HCT116 (cell line): ENCODE measurements at regions not wholly inside any gene's neighbourhood (a gene's known extent, or its start where the extent isn't known, plus 50 kb on each side); places are given as distances from the start of the nearest gene placed in this dataset.

Experiments
- ATAC-seq: fragments of 200-7000 bp; cut with Tn5 transposase; 2 replicates; pipeline ENCODE4 v1.9.1; 2020; ENCODE audit warnings: mild to moderate bottlenecking, moderate library complexity
- BruUV-seq: library from RNA; stranded (reverse); fragments of 400-500 nt; replicated peaks from 2 replicates; lab custom pipeline; 2021; lab: Mats Ljungman, UMichigan
- CTCF ChIA-PET: fragments of 300-600 bp; sonication (Branson Sonifier 250); formaldehyde crosslinking; loops from one replicate; lab custom pipeline; 2021; ENCODE audit warnings: antibody characterized with exemption; lab: Charles Lee
- POLR2A ChIA-PET: fragments of 300-600, 350-600 bp; sonication (Branson Sonifier 250); formaldehyde crosslinking; loops from one replicate; lab custom pipeline; 2021; ENCODE audit warnings: antibody characterized with exemption; lab: Charles Lee
- RAD21 ChIA-PET, 2 experiments: fragments of 300-600 bp; sonication (Branson Sonifier 250); formaldehyde crosslinking; loops; one replicate each; lab custom pipeline; 2023; ENCODE audit warnings: low total read pairs in 2 of 2; ENCODE audit not compliant: uncharacterized antibody in 2 of 2, unreplicated experiment in 2 of 2, low non-redundant PET in 1 of 2; lab: Charles Lee
- DNase-seq: peaks from one replicate; pipeline ENCODE4 v3.0.0-alpha.2; 2010; ENCODE audit warnings: low read depth, low spot score
- H2AFZ ChIP-seq: fragments of 200-600 bp; shearing (Covaris generic), sonication (generic); 2 replicates; pipeline ENCODE4 v1.6.1; 2017; ENCODE audit warnings: low read depth, mixed run types, mixed read lengths, antibody characterized with exemption, low read length; ENCODE audit not compliant: poor library complexity, severe bottlenecking
- H3K27ac ChIP-seq: 2 replicates; pipeline ENCODE4 v1.5.1; 2012; ENCODE audit warnings: low read depth, low read length
- H3K27me3 ChIP-seq: fragments of 200-600 bp; sonication (generic); 2 replicates; pipeline ENCODE4 v1.6.1; 2016; ENCODE audit warnings: mixed run types, low read length, mixed read lengths; ENCODE audit not compliant: insufficient read depth
- H3K36me3 ChIP-seq, 2 experiments: fragments of 200-500 bp in 1 of 2; fragments of 200-600 bp in 1 of 2; sonication (Bioruptor generic) in 1 of 2; sonication (generic) in 1 of 2; 2 replicates each; pipeline versions ENCODE4 v1.5.1 to v1.6.1; 2014 to 2016; ENCODE audit warnings: low read length in 2 of 2, inconsistent platforms in 1 of 2, mixed read lengths in 1 of 2, mixed run types in 1 of 2; ENCODE audit not compliant: insufficient read depth in 2 of 2, control insufficient read depth in 1 of 2
- H3K4me1 ChIP-seq, 2 experiments: fragments of 200-600 bp in 1 of 2; sonication (generic) in 1 of 2; 2 replicates each; pipeline versions ENCODE4 v1.5.1 to v1.6.1; 2012 to 2017; ENCODE audit warnings: low read length in 2 of 2, inconsistent platforms in 1 of 2, mild to moderate bottlenecking in 1 of 2, mixed read lengths in 1 of 2, mixed run types in 1 of 2, moderate library complexity in 1 of 2; ENCODE audit not compliant: insufficient read depth in 2 of 2, control insufficient read depth in 1 of 2
- H3K4me2 ChIP-seq: fragments of 200-600 bp; sonication (generic); 2 replicates; pipeline ENCODE4 v1.6.1; 2017; ENCODE audit warnings: mixed run types, low read length, mixed read lengths
- H3K4me3 ChIP-seq, 2 experiments: fragments of 200-600 bp in 1 of 2; sonication (generic) in 1 of 2; replicated peaks in 1 of 2; 2 replicates each; pipeline ENCODE4 v1.5.1; 2011 to 2016; ENCODE audit warnings: low read length in 2 of 2, control low read depth in 1 of 2, low read depth in 1 of 2, mild to moderate bottlenecking in 1 of 2, mixed read lengths in 1 of 2, mixed run types in 1 of 2
- H3K79me2 ChIP-seq: fragments of 200-600 bp; sonication (generic); 2 replicates; pipeline ENCODE4 v1.6.1; 2017; ENCODE audit warnings: mild to moderate bottlenecking, mixed run types, low read length, moderate library complexity, mixed read lengths; ENCODE audit not compliant: insufficient read depth
- H3K9ac ChIP-seq: fragments of 200-600 bp; sonication (generic); 2 replicates; pipeline ENCODE4 v1.6.1; 2016; ENCODE audit warnings: low read length, mixed read lengths
- H3K9me2 ChIP-seq: fragments of 200-600 bp; sonication (generic), shearing (Covaris generic); 2 replicates; pipeline ENCODE4 v1.6.1; 2017; ENCODE audit warnings: mixed run types, mild to moderate bottlenecking, moderate library complexity; ENCODE audit not compliant: insufficient read depth
- H3K9me3 ChIP-seq, 2 experiments: fragments of 200-500 bp in 1 of 2; fragments of 200-600 bp in 1 of 2; sonication (Bioruptor generic) in 1 of 2; sonication (generic) in 1 of 2; 2 replicates each; pipeline ENCODE4 v1.6.1; 2014 to 2017; ENCODE audit warnings: low read length in 2 of 2, mixed read lengths in 2 of 2, inconsistent platforms in 1 of 2, low read depth in 1 of 2, mild to moderate bottlenecking in 1 of 2, mixed run types in 1 of 2, moderate library complexity in 1 of 2; ENCODE audit not compliant: control insufficient read depth in 1 of 2, insufficient read depth in 1 of 2
- H4K20me1 ChIP-seq: fragments of 200-600 bp; sonication (generic), shearing (Covaris generic); 2 replicates; pipeline ENCODE4 v1.6.1; 2017; ENCODE audit warnings: mixed run types, mild to moderate bottlenecking, moderate library complexity; ENCODE audit not compliant: insufficient read depth
- ATF3 ChIP-seq: IDR thresholded peaks from 2 replicates; pipeline ENCODE4 v1.6.1; 2012
- CEBPB ChIP-seq: IDR thresholded peaks from 2 replicates; pipeline ENCODE4 v1.6.1; 2012; ENCODE audit warnings: low read depth
- CTCF ChIP-seq, 3 experiments: fragments of 200-600 bp in 1 of 3; sonication (generic) in 1 of 3; IDR thresholded peaks in 2 of 3; conservative IDR thresholded peaks in 1 of 3; 2 replicates each; pipeline ENCODE4 v1.5.1; 2012 to 2017; ENCODE audit warnings: low read depth in 2 of 3, low read length in 2 of 3, antibody characterized with exemption in 1 of 3, borderline replicate concordance in 1 of 3, control low read depth in 1 of 3, mild to moderate bottlenecking in 1 of 3, mixed read lengths in 1 of 3, mixed run types in 1 of 3, moderate library complexity in 1 of 3; ENCODE audit not compliant: insufficient read depth in 1 of 3
- EGR1 ChIP-seq: IDR thresholded peaks from 2 replicates; pipeline ENCODE4 v1.6.1; 2012; ENCODE audit warnings: low read depth
- SIN3A ChIP-seq: IDR thresholded peaks from 2 replicates; pipeline ENCODE4 v1.6.1; 2012; ENCODE audit warnings: low read depth
- SP1 ChIP-seq: IDR thresholded peaks from 2 replicates; pipeline ENCODE4 v1.6.1; 2012; ENCODE audit warnings: low read depth
- SRF ChIP-seq: IDR thresholded peaks from 2 replicates; pipeline ENCODE4 v1.6.1; 2012; ENCODE audit warnings: low read depth
- ZBTB33 ChIP-seq: IDR thresholded peaks from 2 replicates; pipeline ENCODE4 v1.6.1; 2011; ENCODE audit warnings: mild to moderate bottlenecking, low read length, moderate library complexity; ENCODE audit not compliant: insufficient replicate concordance; ENCODE audit errors: extremely low read depth
- ZFX ChIP-seq: fragments of 450-650 bp; IDR thresholded peaks from 2 replicates; pipeline ENCODE4 v1.6.1; 2017
- ZNF274 ChIP-seq: fragments of 200-500 bp; sonication (Bioruptor generic); IDR thresholded peaks from 2 replicates; pipeline ENCODE4 v1.6.1; 2014; ENCODE audit warnings: mild to moderate bottlenecking, low read depth, low read length, inconsistent platforms
- intact Hi-C: fragments of 100-400 bp; cut with micrococcal nuclease; formaldehyde crosslinking; loops from 2 replicates; pipeline ENCODE4 v1.10.0; 2022

- TF ChIP-seq SP1 = no peak
- TF ChIP-seq EGR1 = no peak
- no peak for TF ChIP-seq ATF3
- TF ChIP-seq ZNF274 = no peak
- no peak for TF ChIP-seq ZFX
- TF ChIP-seq SRF = no peak
- TF ChIP-seq SIN3A = no peak
- no peak for TF ChIP-seq CTCF (IDR thresholded peaks at IDR 0.05 in 2 of 3, conservative IDR thresholded peaks at IDR 0.05 in 1 of 3; ENCODE audit: borderline replicate concordance in 1 of 3, insufficient read depth in 1 of 3, low read depth in 2 of 3, low read length in 2 of 3)
- TF ChIP-seq CEBPB = no peak
- no peak for TF ChIP-seq ZBTB33
- Histone ChIP-seq H3K36me3 (no peaks in the 10 kb centered on the region), H3K9ac (no peak overlapping the region), H3K4me2 (no peak overlapping the region), H3K79me2 (no peaks in the 10 kb centered on the region), H2AFZ (no peak overlapping the region), H3K9me3 (no peaks in the 10 kb centered on the region), H3K4me3 (no peak overlapping the region), H3K4me1 (no peaks in the 10 kb centered on the region), H4K20me1 (no peaks in the 10 kb centered on the region), H3K27ac (no peak overlapping the region), H3K9me2 (no peaks in the 10 kb centered on the region), H3K27me3 (no peaks in the 10 kb centered on the region)
- DNase-seq = no peak
- intact Hi-C loops = no loop called here
- ATAC-seq = no peak
- ChIA-PET POLR2A (no interaction called here), RAD21 (no interaction called here), CTCF (no interaction called here)
- BruUV-seq = no TSS peak
Observed at GRCh38 chr4:13678186-13678924, 50.8 kb upstream of the BOD1L1 start.
